GM12865 (cell line): ENCODE measurements at regions not wholly inside any gene's neighbourhood (a gene's known extent, or its start where the extent isn't known, plus 50 kb on each side); places are given as distances from the start of the nearest gene placed in this dataset.

Experiments
- DNase-seq: peaks from one replicate; pipeline ENCODE4 v3.0.0; 2010; ENCODE audit warnings: low read depth
- H3K4me3 ChIP-seq: 2 replicates; pipeline ENCODE4 v1.5.1; 2011; ENCODE audit warnings: mild to moderate bottlenecking, low read depth, low read length, control low read depth
- TF ChIP-seq, protein P1 (sequence below): IDR thresholded peaks from 2 replicates; pipeline ENCODE4 v1.5.1; 2011; ENCODE audit warnings: low read length, control low read depth, low read depth, inconsistent platforms; ENCODE audit not compliant: insufficient read depth; ENCODE audit errors: missing control alignments

- TF ChIP-seq, protein P1, sequence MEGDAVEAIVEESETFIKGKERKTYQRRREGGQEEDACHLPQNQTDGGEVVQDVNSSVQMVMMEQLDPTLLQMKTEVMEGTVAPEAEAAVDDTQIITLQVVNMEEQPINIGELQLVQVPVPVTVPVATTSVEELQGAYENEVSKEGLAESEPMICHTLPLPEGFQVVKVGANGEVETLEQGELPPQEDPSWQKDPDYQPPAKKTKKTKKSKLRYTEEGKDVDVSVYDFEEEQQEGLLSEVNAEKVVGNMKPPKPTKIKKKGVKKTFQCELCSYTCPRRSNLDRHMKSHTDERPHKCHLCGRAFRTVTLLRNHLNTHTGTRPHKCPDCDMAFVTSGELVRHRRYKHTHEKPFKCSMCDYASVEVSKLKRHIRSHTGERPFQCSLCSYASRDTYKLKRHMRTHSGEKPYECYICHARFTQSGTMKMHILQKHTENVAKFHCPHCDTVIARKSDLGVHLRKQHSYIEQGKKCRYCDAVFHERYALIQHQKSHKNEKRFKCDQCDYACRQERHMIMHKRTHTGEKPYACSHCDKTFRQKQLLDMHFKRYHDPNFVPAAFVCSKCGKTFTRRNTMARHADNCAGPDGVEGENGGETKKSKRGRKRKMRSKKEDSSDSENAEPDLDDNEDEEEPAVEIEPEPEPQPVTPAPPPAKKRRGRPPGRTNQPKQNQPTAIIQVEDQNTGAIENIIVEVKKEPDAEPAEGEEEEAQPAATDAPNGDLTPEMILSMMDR, result no peak
- H3K4me3 ChIP-seq, result no peak overlapping the region
- DNase-seq, result no peak
Observed at GRCh38 chr9:15048772-15049171, 138.5 kb upstream of the FREM1 start.

DNA sequence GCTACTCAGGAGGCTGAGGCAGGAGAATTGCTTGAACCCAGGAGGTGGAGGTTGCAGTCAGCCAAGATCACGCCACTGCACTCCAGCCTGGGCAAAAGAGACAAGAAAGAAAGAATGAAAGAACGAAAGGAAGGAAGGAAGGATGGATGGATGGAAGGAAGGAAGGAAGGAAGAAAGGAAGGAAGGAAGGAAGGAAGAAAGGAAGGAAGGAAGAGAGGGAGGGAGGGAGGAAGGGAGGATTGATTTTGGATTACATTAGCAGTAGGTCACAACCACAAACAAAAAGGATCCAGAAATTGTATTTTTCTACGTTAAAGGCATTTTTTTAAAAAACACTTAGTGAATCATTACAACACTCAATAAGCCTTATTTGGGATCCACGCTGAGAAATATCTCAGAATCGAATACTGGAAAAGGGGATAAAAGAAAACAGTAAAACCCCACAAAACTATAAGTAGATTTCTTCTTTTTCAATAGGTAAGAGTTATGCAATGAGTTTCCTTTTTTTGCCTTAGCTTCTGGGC is 136.9 kb upstream of the FREM1 start:
- TF ChIP-seq, protein P1, result no peak

GRCh38 chr9:15033316-15033715 is 123.1 kb upstream of the FREM1 start:
- DNase-seq, result no peak
- H3K4me3 ChIP-seq, result no peak overlapping the region
- TF ChIP-seq, protein P1, result no peak

More for the DNA sequence above, 136.9 kb upstream of the FREM1 start:
- no peak overlapping the region for H3K4me3 ChIP-seq
- no peak for DNase-seq

DNA sequence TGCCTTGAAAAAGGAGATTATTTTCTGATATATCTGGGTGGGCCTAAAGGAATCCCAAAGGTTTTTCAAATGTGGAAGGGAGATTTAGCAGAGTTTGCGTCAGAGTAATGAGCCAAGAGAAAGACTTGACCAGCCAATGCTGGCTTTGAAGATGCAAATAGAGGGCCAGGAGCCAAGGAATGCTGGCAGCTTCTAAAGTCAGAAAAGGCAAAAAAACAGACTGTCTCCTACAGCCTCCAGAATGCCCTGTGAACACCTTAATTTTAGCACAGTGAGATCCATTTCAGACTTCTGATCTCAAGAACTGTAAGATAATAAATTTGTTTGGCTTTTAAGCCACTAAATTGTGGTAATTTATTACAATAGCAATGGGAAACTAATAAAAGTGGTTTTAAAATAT is 122.6 kb upstream of the FREM1 start:
- H3K4me3 ChIP-seq, result no peak overlapping the region
- TF ChIP-seq, protein P1, result no peak
- DNase-seq, result no peak

DNA sequence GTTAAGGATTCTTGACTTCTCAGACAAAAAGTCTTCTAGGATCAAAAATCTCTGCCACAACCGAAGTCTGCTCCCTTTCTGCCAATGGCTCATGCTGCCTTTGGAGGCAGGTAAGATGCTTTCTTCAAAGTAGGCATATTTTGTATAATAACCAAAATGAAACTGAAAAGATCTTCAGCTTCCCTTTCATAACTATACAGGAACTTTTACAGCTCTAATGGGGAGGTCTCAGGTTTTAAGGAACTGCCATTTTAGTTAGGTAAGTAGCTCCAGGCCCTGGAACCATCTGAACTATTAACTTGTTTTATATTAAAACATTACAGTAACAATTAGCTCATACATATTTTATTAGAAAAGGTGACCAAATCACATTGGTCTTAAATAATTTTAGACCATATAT is 110.9 kb upstream of the FREM1 start:
- TF ChIP-seq, protein P1, result no peak
- no peak for DNase-seq
- no peak overlapping the region for H3K4me3 ChIP-seq

- no peak for DNase-seq
- TF ChIP-seq, protein P1, result no peak
Observed at GRCh38 chr9:15018096-15018637, 107.9 kb upstream of the FREM1 start.

GRCh38 chr9:15010581-15010980 is 100.4 kb upstream of the FREM1 start:
- no peak overlapping the region for H3K4me3 ChIP-seq
- TF ChIP-seq, protein P1, result no peak
- DNase-seq, result no peak

More at GRCh38 chr9:15018096-15018637, 107.9 kb upstream of the FREM1 start:
- H3K4me3 ChIP-seq, result no peak overlapping the region
